Stimulated activated CD4-positive, alpha-beta T cell treated with anti-CD3 and anti-CD28 coated beads, TNF-alpha, amount 100 ng/mL, for 1 hour (primary cell): ENCODE measurements at regions not wholly inside any gene's neighbourhood (a gene's known extent, or its start where the extent isn't known, plus 50 kb on each side); places are given as distances from the start of the nearest gene placed in this dataset.
"Not testable (repeated sequence)": the region's sequence is repeated elsewhere in the genome, so short reads cannot be mapped to it uniquely, and the experiment has no call there.

Source experiments
- DNase-seq, 3 donors: peaks; one replicate each; pipeline ENCODE4 v3.0.0-alpha.2; 2020; ENCODE audit warnings: low read depth in 3 of 3, low spot score in 1 of 3

- no peak for DNase-seq
Observed at GRCh38 chr3:17910922-17911321, 168.5 kb upstream of the TBC1D5 start.

DNA sequence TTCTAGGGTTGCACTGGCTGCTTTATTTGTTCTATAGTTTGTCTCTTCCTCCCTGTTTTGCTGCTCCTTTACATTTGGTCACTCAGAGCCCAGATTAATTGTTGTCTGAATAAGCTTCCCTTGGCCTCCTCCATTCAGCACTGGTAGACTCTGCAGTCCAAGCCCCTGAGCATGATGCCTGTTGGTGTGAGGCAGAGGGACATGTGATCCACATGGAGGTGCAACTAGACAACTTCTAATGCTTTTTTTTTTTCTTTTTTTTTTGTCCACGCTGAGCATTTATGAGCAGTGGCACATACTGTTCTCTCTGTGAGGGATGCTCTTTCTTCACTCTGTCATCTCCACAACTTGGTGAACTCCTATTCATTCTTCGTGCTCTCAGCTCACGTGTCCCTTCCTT, 167.3 kb upstream of the TBC1D5 start:
- no peak for DNase-seq

DNA sequence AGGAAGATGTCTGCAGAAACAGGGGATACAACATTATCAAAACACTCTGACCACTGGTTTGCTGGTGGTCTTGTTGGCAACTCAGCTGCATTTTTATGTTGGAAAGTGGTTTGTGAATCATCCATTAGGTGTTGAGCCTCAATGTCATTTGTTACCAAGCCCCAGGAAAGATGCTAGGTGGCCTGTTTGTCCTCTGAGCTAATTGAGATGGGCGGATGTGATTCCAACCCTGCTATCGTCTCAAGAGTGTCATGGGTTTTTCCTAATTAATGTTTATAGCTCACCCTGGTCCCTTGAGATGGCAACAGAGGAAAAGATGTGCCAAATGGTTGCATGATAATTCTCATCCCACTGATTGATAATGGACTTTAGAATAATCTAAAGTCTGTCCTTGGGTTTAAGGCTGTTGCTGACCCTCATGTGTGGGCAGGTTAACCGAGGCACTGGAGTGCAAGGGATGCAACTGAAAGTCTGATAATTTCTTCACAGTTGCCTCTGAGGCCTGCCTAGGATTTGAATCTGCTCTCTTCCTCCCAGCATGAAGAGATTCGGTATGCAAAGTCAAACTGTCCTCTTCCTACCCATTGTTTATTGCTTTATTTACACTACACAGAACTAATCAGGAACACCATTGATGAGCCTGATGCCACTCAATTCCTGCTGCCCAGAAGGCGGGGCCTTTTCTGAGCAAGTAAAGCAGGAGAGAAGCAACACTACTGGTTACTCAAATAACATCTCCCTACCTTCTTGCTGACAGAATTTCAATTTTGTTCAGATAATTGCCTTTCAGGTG, 166.2 kb upstream of the TBC1D5 start:
- no peak for DNase-seq

GRCh38 chr3:17905996-17906395, 163.6 kb upstream of the TBC1D5 start:
- no peak for DNase-seq

- no peak for DNase-seq
Observed at GRCh38 chr3:17901893-17902292, 159.5 kb upstream of the TBC1D5 start.

DNA sequence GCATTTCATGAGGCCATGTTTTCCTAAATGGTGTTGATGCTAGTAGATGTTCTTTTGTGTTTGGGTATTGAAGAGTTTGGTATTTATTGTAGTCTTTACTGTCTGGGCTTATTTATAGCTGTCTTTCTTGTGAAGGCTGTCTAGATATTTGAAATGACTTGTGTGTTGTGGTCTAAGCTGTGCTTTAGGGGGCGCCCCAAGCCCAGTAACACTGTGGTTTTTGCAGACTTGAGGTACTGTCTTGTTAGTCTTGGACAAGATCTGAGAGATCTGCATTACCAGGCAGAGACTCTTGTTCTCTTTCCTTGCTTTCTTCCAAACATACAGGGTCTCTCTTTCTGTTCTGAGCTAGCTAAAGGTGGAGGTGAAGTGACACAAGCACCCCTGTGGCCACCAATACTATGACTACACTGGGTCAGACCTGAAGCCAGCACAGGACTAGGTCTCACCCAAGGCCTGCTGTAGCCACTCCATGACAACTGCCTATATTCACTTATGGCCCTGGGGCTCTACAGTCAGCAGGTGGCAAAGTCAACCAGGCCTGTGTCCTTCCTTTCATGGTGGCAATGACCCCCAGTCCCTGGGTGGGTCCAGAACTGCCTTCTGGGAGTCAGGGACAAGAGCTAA, 152.1 kb upstream of the TBC1D5 start:
- DNase-seq = peak in 2 of 3 donors; percentile 1 to 6

- DNase-seq = no peak
Observed at GRCh38 chr3:17891139-17891856, 148.9 kb upstream of the TBC1D5 start.

DNA sequence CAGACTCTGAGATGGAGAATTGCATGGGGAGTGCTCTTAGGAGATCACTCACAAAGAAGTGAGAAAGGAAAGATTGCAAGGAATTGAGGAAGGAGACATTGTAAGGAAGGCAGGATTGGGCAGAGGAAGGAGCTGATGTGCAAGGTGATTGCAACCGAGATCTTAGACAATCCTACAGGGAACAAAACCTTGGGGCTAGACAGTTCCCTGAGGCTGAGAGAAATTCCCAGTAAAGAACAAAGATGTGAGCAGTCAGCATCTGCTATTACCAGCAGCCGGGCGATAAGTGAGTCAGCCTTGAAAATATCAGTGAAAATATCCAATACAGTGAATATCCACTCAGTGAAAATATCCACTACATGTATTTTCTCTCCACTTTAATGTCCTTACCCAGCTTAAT, 143.6 kb upstream of the TBC1D5 start:
- DNase-seq = no peak

DNA sequence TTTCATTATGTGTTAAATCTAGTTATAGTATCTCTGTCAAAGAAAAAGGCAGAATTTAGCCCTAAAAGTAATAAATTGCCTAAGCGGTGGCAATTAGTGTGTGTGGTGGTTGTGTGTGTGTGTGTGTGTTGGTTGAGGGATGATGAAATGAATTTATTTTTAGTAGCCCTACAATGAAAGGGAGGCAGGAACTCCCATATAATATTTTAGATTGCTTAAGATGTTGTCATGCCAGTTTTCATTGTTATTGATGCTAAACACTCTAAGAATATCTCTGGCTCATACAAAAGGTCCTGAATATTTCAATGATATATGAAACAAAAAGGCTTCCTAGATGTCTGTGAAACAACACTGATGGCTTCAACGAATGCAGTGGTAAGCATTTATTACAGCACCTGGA, 140.6 kb upstream of the TBC1D5 start:
- no peak for DNase-seq

DNA sequence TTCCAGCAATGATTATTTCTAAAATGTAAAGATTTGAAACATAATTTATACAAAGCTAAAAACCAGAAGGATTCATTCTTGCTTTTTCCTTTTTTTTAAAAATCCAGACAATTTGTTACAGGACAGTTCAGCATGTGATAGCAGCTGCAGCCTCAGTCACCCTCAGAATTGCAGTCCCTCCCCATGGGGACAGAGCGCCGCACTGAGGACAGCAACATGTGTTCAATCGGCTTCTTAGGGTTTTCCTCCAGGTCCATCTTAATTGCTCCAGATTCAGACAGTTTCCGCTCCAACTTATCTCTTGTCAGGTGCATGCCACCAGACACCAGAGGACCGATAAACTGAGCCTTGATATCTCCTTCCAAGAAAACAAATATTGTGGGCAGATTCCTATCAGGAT, 134.9 kb upstream of the TBC1D5 start:
- DNase-seq = no peak

DNA sequence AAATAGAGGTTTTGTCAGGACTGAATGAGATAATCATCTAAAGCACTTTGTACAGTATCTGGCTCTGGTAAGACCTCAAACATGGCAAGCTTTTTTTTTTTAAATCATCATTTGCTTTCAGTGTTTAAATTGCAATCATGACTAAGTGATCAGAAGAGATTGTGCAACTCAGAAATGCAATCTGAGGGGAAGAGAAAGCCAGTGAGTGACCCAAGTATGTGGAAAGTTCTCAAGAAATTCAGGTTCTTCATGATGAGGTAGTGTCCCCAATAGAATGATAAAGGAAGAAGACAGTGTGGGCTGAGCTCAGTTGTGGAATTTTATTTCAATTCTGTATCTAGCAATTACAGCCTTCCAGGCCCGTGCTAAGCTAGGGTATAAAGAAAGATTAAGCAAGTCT, 132.2 kb upstream of the TBC1D5 start:
- DNase-seq = no peak

DNA sequence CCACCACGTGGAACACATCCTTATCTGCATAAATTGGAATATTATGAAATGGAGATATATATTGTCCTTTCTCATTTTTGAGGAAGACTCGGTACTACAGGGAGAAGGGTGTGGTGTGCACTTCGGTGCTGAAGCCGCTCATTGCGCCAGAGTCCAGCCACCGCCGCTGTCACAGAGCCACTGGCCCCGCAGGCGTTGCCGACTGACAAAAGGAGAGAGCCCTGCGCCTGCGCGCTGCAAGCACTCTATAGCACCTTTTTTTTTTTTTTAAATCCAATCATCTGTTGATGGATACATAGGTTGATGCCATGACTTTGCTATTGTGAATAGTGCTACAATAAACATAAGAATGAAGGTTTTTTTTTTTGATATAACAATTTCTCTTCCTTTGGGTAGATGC, 130.0 kb upstream of the TBC1D5 start:
- no peak for DNase-seq

GRCh38 chr3:17865631-17866030, 123.2 kb upstream of the TBC1D5 start:
- DNase-seq = no peak

GRCh38 chr3:17861476-17861875, 119.0 kb upstream of the TBC1D5 start:
- DNase-seq = no peak

- DNase-seq = not testable (repeated sequence)
Observed at GRCh38 chr3:17860840-17861471, 118.5 kb upstream of the TBC1D5 start.

GRCh38 chr3:17852217-17852616, 109.8 kb upstream of the TBC1D5 start:
- no peak for DNase-seq

- DNase-seq = no peak
Observed at GRCh38 chr3:17850448-17850847, 108.0 kb upstream of the TBC1D5 start.

- no peak for DNase-seq
Observed at GRCh38 chr3:17848102-17848501, 105.7 kb upstream of the TBC1D5 start.

- DNase-seq = no peak
Observed at GRCh38 chr3:17847156-17847555, 104.7 kb upstream of the TBC1D5 start.

GRCh38 chr3:17846466-17846865, 104.0 kb upstream of the TBC1D5 start:
- no peak for DNase-seq

DNA sequence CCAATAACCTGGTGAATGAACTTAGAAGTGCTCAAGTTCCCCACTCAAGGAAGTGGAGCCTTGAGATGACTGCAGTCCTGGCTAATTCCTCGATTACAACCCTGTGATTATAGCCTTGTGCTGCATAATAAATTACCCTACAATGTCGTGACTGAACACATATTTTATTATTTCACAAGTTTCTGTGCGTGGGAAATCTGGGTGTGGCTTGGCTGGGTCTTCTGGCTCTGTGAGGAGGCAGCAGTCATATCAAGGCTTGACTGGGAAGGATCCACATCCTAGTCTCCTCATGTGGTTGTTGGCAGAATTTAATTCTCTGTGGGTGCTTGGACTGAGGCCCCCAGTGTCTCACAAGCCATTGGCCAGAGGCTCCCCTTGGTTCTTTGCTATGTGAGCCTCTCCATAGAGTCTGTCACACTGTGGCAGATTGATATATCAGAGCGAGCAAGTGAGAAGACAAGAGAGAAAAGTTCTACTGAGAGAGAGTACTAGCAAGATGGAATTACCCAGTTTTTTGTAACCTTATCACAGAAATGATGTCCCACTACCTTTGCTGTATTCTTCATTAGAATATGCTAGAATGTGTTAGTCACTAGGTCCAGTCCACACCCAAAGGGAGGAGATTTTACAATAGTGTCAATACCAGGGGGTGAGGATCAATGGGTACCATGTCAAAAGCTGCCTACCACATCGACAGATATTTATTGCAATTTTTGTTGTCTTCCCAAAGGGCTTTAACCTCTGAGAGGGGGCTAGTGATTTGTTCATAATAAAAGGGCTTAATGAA, 102.8 kb upstream of the TBC1D5 start:
- no peak for DNase-seq
